Lower lobe of right lung (tissue), 2 donors: ENCODE measurements at regions not wholly inside any gene's neighbourhood (a gene's known extent, or its start where the extent isn't known, plus 50 kb on each side); places are given as distances from the start of the nearest gene placed in this dataset.

ENCODE experiments used
- ATAC-seq, 2 donors: fragments of 200-7000 bp; cut with Tn5 transposase; one replicate each; pipeline ENCODE4 v1.9.1; 2020 to 2022; ENCODE audit warnings: mild to moderate bottlenecking in 2 of 2, moderate library complexity in 2 of 2
- DNase-seq: peaks from one replicate; pipeline ENCODE4 v3.0.0-alpha.2; 2020
- H3K27ac ChIP-seq: fragments of 200-600 bp; one replicate; pipeline ENCODE4 v1.8.0; 2022
- H3K27me3 ChIP-seq: fragments of 200-600 bp; one replicate; pipeline ENCODE4 v1.8.0; 2022; ENCODE audit warnings: low read depth
- H3K36me3 ChIP-seq: fragments of 200-600 bp; one replicate; pipeline ENCODE4 v1.8.0; 2022; ENCODE audit warnings: mild to moderate bottlenecking
- H3K4me1 ChIP-seq: fragments of 200-600 bp; one replicate; pipeline ENCODE4 v1.8.0; 2022
- H3K4me3 ChIP-seq: fragments of 200-600 bp; one replicate; pipeline ENCODE4 v1.8.0; 2022; ENCODE audit warnings: mild to moderate bottlenecking
- H3K9me3 ChIP-seq: fragments of 200-600 bp; one replicate; pipeline ENCODE4 v1.8.0; 2022
- intact Hi-C: fragments of 100-400 bp; cut with DNase I; formaldehyde crosslinking; loops from one replicate; pipeline ENCODE4 v1.11.0; 2022
- TF ChIP-seq, protein P1 (sequence below): fragments of 200-600 bp; IDR thresholded peaks from one replicate; pipeline ENCODE4 v1.8.0; 2022; ENCODE audit warnings: antibody characterized with exemption, mild to moderate bottlenecking
- donor health status: DM: no; HTN: yes; CAD: no; lungs with severe emphysema.

DNA sequence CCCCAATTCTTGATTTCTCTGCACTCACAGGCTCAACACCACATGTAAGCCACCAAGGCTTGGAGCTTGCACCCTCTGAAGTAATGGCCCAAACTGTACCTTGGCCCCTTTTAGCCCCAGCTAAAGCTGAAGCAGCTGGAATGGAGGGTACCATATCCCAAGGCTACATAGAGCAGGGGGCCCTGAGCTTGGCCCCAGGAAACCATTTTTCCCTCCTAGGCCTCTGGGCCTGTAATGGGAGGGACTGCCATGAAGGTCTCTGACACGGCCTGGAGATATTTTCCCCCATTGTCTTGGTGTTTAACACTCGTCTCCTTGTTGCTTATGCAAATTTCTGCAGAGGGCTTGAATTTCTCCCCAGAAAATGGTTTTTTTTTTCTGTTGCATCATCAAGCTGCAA, 69.7 kb downstream of the SKA1 start:
- ATAC-seq (no peak), DNase-seq (no peak)
- Histone ChIP-seq H3K36me3 (no peaks in the 10 kb centered on the region), H3K4me3 (no peak overlapping the region), H3K27ac (no peak overlapping the region), H3K9me3 (no peaks in the 10 kb centered on the region), H3K4me1 (no peaks in the 10 kb centered on the region), H3K27me3 (no peaks in the 10 kb centered on the region)
- TF ChIP-seq, protein P1, sequence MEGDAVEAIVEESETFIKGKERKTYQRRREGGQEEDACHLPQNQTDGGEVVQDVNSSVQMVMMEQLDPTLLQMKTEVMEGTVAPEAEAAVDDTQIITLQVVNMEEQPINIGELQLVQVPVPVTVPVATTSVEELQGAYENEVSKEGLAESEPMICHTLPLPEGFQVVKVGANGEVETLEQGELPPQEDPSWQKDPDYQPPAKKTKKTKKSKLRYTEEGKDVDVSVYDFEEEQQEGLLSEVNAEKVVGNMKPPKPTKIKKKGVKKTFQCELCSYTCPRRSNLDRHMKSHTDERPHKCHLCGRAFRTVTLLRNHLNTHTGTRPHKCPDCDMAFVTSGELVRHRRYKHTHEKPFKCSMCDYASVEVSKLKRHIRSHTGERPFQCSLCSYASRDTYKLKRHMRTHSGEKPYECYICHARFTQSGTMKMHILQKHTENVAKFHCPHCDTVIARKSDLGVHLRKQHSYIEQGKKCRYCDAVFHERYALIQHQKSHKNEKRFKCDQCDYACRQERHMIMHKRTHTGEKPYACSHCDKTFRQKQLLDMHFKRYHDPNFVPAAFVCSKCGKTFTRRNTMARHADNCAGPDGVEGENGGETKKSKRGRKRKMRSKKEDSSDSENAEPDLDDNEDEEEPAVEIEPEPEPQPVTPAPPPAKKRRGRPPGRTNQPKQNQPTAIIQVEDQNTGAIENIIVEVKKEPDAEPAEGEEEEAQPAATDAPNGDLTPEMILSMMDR = no peak
- intact Hi-C loops = no loop called here

DNA sequence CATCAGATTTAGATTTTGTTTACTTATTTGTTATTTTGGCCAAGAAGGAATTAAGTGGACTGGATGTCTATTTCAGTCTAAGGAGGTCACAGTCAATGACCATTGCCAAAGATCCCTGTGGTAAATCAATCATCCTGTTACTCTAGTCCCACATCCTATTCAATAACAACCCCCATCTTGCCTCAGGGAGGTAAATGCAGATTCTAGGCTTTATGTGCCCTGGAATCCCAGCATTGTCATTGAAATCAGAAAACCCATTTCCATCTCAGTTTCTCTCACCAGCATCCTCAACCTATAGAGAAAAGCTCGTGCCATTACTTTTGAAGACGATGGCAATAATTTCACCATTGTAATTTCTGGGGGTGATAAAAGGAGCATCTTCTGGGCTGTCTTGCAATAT, 71.8 kb downstream of the SKA1 start:
- H3K9me3 ChIP-seq = no peaks in the 10 kb centered on the region
- no peaks in the 10 kb centered on the region for H3K4me1 ChIP-seq
- no peak overlapping the region for H3K27ac ChIP-seq
- no peaks in the 10 kb centered on the region for H3K36me3 ChIP-seq
- H3K27me3 ChIP-seq = no peaks in the 10 kb centered on the region
- ATAC-seq (no peak), DNase-seq (no peak)
- H3K4me3 ChIP-seq = no peak overlapping the region
- TF ChIP-seq, protein P1 = no peak
- intact Hi-C loops = no loop called here

DNA sequence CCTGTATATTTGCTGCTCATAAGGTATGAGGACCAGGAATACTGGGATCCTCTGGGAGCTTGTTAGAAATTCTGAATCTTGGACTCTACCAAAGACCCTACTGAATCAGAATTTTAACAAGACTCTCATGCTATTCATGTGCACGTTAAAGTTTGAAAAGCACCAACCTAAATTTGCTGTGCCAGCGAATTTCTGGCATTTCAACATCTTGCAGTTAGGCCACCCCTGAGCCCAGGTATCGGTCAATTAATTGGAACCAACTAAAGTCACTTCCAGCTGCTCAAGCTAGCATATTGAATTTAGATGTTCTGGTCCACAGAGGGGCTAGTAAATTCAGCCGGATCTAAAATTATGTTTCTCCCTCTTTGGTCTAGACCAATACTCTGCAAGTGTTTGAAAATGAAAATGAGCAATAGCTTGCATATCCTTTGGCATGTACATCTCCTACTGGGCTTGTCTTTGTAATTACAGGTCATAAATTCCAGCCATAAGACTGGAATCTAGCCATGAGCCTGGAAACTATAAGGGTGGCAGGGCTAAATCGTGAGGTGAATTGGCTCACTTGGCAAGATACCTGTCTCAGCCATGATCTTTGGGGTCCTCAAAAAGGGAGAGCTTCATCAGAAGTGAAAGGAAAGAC, 72.4 kb downstream of the SKA1 start:
- intact Hi-C loops = no loop called here
- H3K4me3 ChIP-seq = no peak overlapping the region
- no peaks in the 10 kb centered on the region for H3K36me3 ChIP-seq
- H3K4me1 ChIP-seq = no peaks in the 10 kb centered on the region
- no peak overlapping the region for H3K27ac ChIP-seq
- TF ChIP-seq, protein P1 = no peak
- H3K27me3 ChIP-seq = no peaks in the 10 kb centered on the region
- no peaks in the 10 kb centered on the region for H3K9me3 ChIP-seq
- DNase-seq (no peak), ATAC-seq (no peak)

DNA sequence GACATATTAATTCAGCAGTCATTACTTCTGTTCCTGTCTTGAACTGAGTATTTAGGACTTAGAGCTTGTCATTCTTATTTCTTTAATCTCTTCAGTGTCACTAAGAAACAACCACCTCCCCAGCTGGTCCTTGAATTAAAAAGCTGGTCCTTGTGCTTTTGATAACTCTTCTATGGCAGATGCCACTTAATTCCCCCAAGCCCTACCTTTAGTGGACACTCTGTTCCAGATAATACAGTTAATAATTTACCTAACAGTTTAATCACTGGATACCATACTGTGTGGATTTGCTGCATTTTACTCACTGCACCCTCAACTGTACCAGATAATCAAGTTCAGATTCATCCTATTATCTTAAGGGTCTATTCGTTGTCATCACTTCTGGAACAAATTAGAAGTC, 73.1 kb downstream of the SKA1 start:
- Histone ChIP-seq H3K27me3 (no peaks in the 10 kb centered on the region), H3K9me3 (no peaks in the 10 kb centered on the region), H3K4me1 (no peaks in the 10 kb centered on the region), H3K36me3 (no peaks in the 10 kb centered on the region), H3K27ac (no peak overlapping the region), H3K4me3 (no peak overlapping the region)
- intact Hi-C loops = no loop called here
- ATAC-seq = no peak
- TF ChIP-seq, protein P1 = no peak
- no peak for DNase-seq

DNA sequence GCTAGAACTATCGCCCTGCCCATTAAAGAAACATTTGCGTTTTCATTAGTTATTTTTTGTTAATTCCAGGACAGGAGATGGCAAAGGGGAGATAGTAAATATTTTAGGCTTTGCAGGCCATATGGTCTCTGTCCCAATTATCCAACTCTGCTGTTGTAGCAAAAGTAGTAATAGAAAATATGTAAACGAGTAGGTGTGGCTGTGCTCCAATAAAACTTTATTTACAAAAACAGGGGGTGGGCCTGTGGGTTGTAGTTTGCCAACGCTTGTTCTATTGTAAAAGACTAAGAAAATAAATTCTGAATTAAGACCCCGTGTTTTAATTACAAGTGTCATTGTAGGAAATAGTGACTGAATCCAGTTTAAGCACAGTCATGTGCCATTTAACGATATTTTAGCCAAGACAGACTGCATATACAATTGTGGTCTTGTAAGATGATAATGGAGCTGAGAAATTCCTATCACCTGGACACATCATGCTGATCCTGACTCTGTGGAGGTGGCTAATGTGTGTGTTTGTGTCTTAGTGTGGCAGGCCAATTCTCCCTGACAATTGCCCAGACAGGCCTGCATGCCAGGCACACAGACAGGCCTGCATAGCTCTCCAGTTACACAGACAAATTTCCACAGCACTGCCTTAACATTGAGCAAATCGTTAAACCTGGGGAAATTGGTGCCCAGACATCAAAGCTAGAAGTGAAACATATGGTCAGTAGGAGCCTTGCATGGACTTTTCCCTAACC, 76.4 kb downstream of the SKA1 start:
- ATAC-seq (no peak), DNase-seq (no peak)
- no peak overlapping the region for H3K27ac ChIP-seq
- no peaks in the 10 kb centered on the region for H3K36me3 ChIP-seq
- H3K4me1 ChIP-seq = no peaks in the 10 kb centered on the region
- H3K4me3 ChIP-seq = no peak overlapping the region
- intact Hi-C loops = no loop called here
- H3K27me3 ChIP-seq = no peaks in the 10 kb centered on the region
- TF ChIP-seq, protein P1 = no peak
- no peaks in the 10 kb centered on the region for H3K9me3 ChIP-seq
